IMR-90 (cell line): ENCODE measurements at regions not wholly inside any gene's neighbourhood (a gene's known extent, or its start where the extent isn't known, plus 50 kb on each side); places are given as distances from the start of the nearest gene placed in this dataset.

Experiments
- ATAC-seq: fragments of 200-7000 bp; cut with Tn5 transposase; 2 replicates; pipeline ENCODE4 v1.9.1; 2020; ENCODE audit warnings: low read depth, mild to moderate bottlenecking, moderate library complexity
- BruUV-seq: library from RNA; stranded (reverse); fragments of 400-500 nt; replicated peaks from 2 replicates; lab custom pipeline; 2021; lab: Mats Ljungman, UMichigan
- CTCF ChIA-PET: fragments of 300-600 bp; formaldehyde crosslinking; extraction: SDS; loops from one replicate; lab custom pipeline; 2021; ENCODE audit warnings: antibody characterized with exemption; lab: Yijun Ruan, JAX
- POLR2A ChIA-PET: fragments of 300-600 bp; sonication (Branson Sonifier 250); formaldehyde crosslinking; loops from one replicate; lab custom pipeline; 2022; ENCODE audit warnings: antibody characterized with exemption; ENCODE audit not compliant: unreplicated experiment; lab: Charles Lee
- DNase-seq: peaks from one replicate; pipeline ENCODE4 v3.0.0; 2013
- H2AFZ ChIP-seq: replicated peaks from 2 replicates; pipeline ENCODE3; 2013; ENCODE audit warnings: low read length, mild to moderate bottlenecking; ENCODE audit not compliant: poor library complexity
- H2AK5ac ChIP-seq: 2 replicates; pipeline ENCODE4 v1.6.1; 2013; ENCODE audit warnings: low read depth, low read length, inconsistent platforms
- H2AK9ac ChIP-seq: replicated peaks from 2 replicates; pipeline ENCODE3; 2013; ENCODE audit warnings: mild to moderate bottlenecking, low read depth, low read length, moderate library complexity; ENCODE audit not compliant: poor library complexity
- H2BK120ac ChIP-seq: 2 replicates; pipeline ENCODE4 v1.6.1; 2013; ENCODE audit warnings: low read depth, low read length, inconsistent platforms
- H2BK15ac ChIP-seq: 3 replicates; pipeline ENCODE4 v1.6.1; 2013; ENCODE audit warnings: low read depth, low read length, inconsistent platforms
- H2BK20ac ChIP-seq: 2 replicates; pipeline ENCODE4 v1.6.1; 2013; ENCODE audit warnings: low read depth, mild to moderate bottlenecking, inconsistent platforms, low read length, moderate library complexity
- H2BK5ac ChIP-seq: 2 replicates; pipeline ENCODE4 v1.6.1; 2013; ENCODE audit warnings: mild to moderate bottlenecking, low read depth, low read length, inconsistent platforms; ENCODE audit not compliant: poor library complexity, severe bottlenecking
- H3K14ac ChIP-seq: replicated peaks from 2 replicates; pipeline ENCODE4 v1.6.1; 2013; ENCODE audit warnings: low read depth, low read length, inconsistent platforms
- H3K18ac ChIP-seq: 2 replicates; pipeline ENCODE4 v1.6.1; 2013; ENCODE audit warnings: low read depth, low read length, control low read depth
- H3K23ac ChIP-seq: 2 replicates; pipeline ENCODE4 v1.6.1; 2013; ENCODE audit warnings: low read depth, low read length, inconsistent platforms
- H3K27ac ChIP-seq: 2 replicates; pipeline ENCODE4 v1.5.1; 2013; ENCODE audit warnings: mild to moderate bottlenecking, control low read depth, low read length; ENCODE audit not compliant: insufficient read depth
- H3K27me3 ChIP-seq: 2 replicates; pipeline ENCODE4 v1.6.1; 2013; ENCODE audit warnings: low read length; ENCODE audit not compliant: control insufficient read depth, insufficient read depth
- H3K36me3 ChIP-seq: 2 replicates; pipeline ENCODE4 v1.6.1; 2013; ENCODE audit warnings: low read length, mixed read lengths; ENCODE audit not compliant: control insufficient read depth, insufficient read depth
- H3K4ac ChIP-seq: 2 replicates; pipeline ENCODE4 v1.6.1; 2013; ENCODE audit warnings: low read depth, low read length, inconsistent platforms
- H3K4me1 ChIP-seq: 2 replicates; pipeline ENCODE4 v1.6.1; 2013; ENCODE audit warnings: low read length, mixed read lengths; ENCODE audit not compliant: control insufficient read depth, insufficient read depth
- H3K4me2 ChIP-seq: 2 replicates; pipeline ENCODE4 v1.6.1; 2013; ENCODE audit warnings: low read depth, mild to moderate bottlenecking, control low read depth, low read length, moderate library complexity
- H3K4me3 ChIP-seq: 2 replicates; pipeline ENCODE4 v1.5.1; 2013; ENCODE audit warnings: low read depth, mild to moderate bottlenecking, control low read depth, low read length, moderate library complexity; ENCODE audit not compliant: insufficient read depth
- H3K56ac ChIP-seq: 2 replicates; pipeline ENCODE4 v1.6.1; 2013; ENCODE audit warnings: low read length, inconsistent platforms; ENCODE audit not compliant: insufficient read depth; ENCODE audit errors: extremely low read depth
- H3K79me1 ChIP-seq, 2 experiments: 2 replicates each; pipeline ENCODE4 v1.6.1; 2013; ENCODE audit warnings: low read length in 2 of 2, inconsistent platforms in 1 of 2, low read depth in 1 of 2
- H3K9ac ChIP-seq: 2 replicates; pipeline ENCODE4 v1.6.1; 2013; ENCODE audit warnings: low read depth, low read length, control low read depth
- H3K9me1 ChIP-seq: 2 replicates; pipeline ENCODE4 v1.6.1; 2013; ENCODE audit warnings: low read length, inconsistent platforms; ENCODE audit not compliant: insufficient read depth
- H3K9me3 ChIP-seq: 2 replicates; pipeline ENCODE4 v1.6.1; 2013; ENCODE audit warnings: low read length; ENCODE audit not compliant: control insufficient read depth, insufficient read depth
- H4K20me1 ChIP-seq: 2 replicates; pipeline ENCODE4 v1.6.1; 2013; ENCODE audit warnings: low read length, inconsistent platforms; ENCODE audit not compliant: insufficient read depth
- H4K5ac ChIP-seq: 2 replicates; pipeline ENCODE4 v1.6.1; 2013; ENCODE audit warnings: mild to moderate bottlenecking, low read depth, low read length, control low read depth
- H4K8ac ChIP-seq, 2 experiments: 2 replicates each; pipeline ENCODE4 v1.6.1; 2013; ENCODE audit warnings: low read depth in 2 of 2, low read length in 2 of 2, control low read depth in 1 of 2, inconsistent platforms in 1 of 2
- H4K91ac ChIP-seq: 2 replicates; pipeline ENCODE4 v1.6.1; 2013; ENCODE audit warnings: low read depth, low read length, inconsistent platforms; ENCODE audit not compliant: insufficient read depth
- MAFK ChIP-seq: IDR thresholded peaks from 2 replicates; pipeline ENCODE4 v1.6.1; 2012; ENCODE audit warnings: low read depth, low read length, improper control_type of control experiment
- MXI1 ChIP-seq: IDR thresholded peaks from 2 replicates; pipeline ENCODE4 v1.6.1; 2012; ENCODE audit warnings: low read depth, mild to moderate bottlenecking, low read length, moderate library complexity, borderline replicate concordance
- POLR2A ChIP-seq: IDR thresholded peaks from 2 replicates; pipeline ENCODE4 v1.6.1; 2012; ENCODE audit warnings: mild to moderate bottlenecking, low read depth, low read length
- RCOR1 ChIP-seq: IDR thresholded peaks from 2 replicates; pipeline ENCODE4 v1.6.1; 2012; ENCODE audit warnings: mild to moderate bottlenecking, low read length, improper control_type of control experiment; ENCODE audit not compliant: insufficient replicate concordance
- RFX5 ChIP-seq: IDR thresholded peaks from 2 replicates; pipeline ENCODE4 v1.8.0; 2012; ENCODE audit warnings: low read depth, mild to moderate bottlenecking, low read length, moderate library complexity
- dilution Hi-C: fragments of 300-500 bp; cut with HindIII; formaldehyde crosslinking; loops from one replicate; pipeline ENCODE4 v1.14.3; 2018; ENCODE audit warnings: low sequenced_read_pairs; ENCODE audit not compliant: unreplicated experiment
- in situ Hi-C: fragments of 300-500 bp; cut with MboI; formaldehyde crosslinking; loops from 3 replicates; pipeline ENCODE4 v1.14.3; 2019; ENCODE audit warnings: low sequenced_read_pairs, inconsistent platforms, mixed read lengths
- intact Hi-C: fragments of 100-400 bp; cut with micrococcal nuclease; formaldehyde crosslinking; loops from 2 replicates; pipeline ENCODE4 v1.10.0; 2022
- TF ChIP-seq, protein P1 (sequence below): conservative IDR thresholded peaks from 2 replicates; pipeline ENCODE4 v1.5.1; 2012; ENCODE audit warnings: mild to moderate bottlenecking, low read depth, low read length, improper control_type of control experiment

DNA sequence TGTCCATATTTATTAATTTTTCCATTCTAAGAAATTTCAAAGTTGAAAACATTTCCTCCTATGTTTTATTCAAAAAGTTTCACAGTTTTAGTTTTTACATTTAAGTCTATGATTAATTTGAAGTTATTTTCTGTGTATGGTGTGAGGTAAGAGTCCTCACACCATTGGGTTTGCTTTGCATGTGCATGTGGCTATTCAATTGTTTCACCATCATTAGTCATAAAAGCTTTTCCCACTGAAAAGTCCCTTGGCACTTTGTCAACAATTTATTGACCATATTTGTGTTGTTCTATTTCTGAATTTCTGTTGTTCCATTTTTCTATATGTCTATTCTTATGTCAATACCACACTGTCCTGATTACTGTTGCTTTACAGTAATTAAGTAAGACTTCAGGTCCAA, 186.5 kb downstream of the KIF18A start:
- Histone ChIP-seq H3K9me1 (peaks cover under 1% of the 10 kb centered on the region; the same call in 1 of the 2 replicates), H2BK5ac (no peak overlapping the region), H3K14ac (no peak overlapping the region), H2AFZ (no peak overlapping the region), H3K4me3 (no peak overlapping the region), H2AK5ac (no peak overlapping the region), H4K20me1 (no peaks in the 10 kb centered on the region), H3K36me3 (no peaks in the 10 kb centered on the region), H4K5ac (no peak overlapping the region), H3K23ac (no peak overlapping the region), H2BK20ac (no peak overlapping the region), H4K8ac (no peak overlapping the region), H3K9ac (no peak overlapping the region), H3K27me3 (no peaks in the 10 kb centered on the region), H3K56ac (no peak overlapping the region), H3K27ac (no peak overlapping the region), H3K4me2 (no peak overlapping the region), H2BK120ac (no peak overlapping the region), H3K9me3 (no peaks in the 10 kb centered on the region), H3K79me1 (no peaks in the 10 kb centered on the region), H4K91ac (no peak overlapping the region), H3K18ac (no peak overlapping the region), H3K4me1 (peaks cover 1% of the 10 kb centered on the region), H2AK9ac (no peak overlapping the region), H2BK15ac (no peak overlapping the region), H3K4ac (no peak overlapping the region)
- BruUV-seq: no TSS peak
- in situ Hi-C loops (no loop called here), intact Hi-C loops (no loop called here), dilution Hi-C loops (no loop called here)
- ChIA-PET CTCF (no interaction called here), POLR2A (no interaction called here)
- TF ChIP-seq MAFK: no peak
- no peak for TF ChIP-seq RCOR1
- TF ChIP-seq RFX5: no peak
- TF ChIP-seq, protein P1, sequence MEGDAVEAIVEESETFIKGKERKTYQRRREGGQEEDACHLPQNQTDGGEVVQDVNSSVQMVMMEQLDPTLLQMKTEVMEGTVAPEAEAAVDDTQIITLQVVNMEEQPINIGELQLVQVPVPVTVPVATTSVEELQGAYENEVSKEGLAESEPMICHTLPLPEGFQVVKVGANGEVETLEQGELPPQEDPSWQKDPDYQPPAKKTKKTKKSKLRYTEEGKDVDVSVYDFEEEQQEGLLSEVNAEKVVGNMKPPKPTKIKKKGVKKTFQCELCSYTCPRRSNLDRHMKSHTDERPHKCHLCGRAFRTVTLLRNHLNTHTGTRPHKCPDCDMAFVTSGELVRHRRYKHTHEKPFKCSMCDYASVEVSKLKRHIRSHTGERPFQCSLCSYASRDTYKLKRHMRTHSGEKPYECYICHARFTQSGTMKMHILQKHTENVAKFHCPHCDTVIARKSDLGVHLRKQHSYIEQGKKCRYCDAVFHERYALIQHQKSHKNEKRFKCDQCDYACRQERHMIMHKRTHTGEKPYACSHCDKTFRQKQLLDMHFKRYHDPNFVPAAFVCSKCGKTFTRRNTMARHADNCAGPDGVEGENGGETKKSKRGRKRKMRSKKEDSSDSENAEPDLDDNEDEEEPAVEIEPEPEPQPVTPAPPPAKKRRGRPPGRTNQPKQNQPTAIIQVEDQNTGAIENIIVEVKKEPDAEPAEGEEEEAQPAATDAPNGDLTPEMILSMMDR: no peak
- TF ChIP-seq POLR2A: no peak
- no peak for TF ChIP-seq MXI1
- ATAC-seq (no peak), DNase-seq (peak; percentile 13)
